Epidermal melanocyte (primary cell): ENCODE measurements at regions not wholly inside any gene's neighbourhood (a gene's known extent, or its start where the extent isn't known, plus 50 kb on each side); places are given as distances from the start of the nearest gene placed in this dataset.

Experiments used
- DNase-seq: peaks from one replicate; pipeline ENCODE4 v3.0.0; 2011; ENCODE audit warnings: low spot score; ENCODE audit not compliant: insufficient read length

DNA sequence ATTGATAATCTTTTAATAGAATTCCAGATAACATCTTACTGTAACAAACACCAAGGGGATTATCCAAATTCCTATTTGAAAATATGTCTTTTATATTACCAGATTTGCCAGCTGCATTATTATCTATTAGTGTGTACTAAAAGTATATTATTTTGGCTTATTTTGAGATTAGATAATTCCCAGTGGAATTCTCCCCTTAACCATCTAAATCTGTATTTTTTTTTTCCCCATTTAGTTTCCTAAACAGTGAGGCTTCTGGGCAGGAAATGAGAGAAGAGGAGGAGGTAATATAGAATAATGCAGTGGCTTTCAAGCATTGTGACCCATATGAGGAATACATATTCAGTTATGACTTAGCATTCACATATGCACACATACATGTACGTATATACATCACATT, 53.5 kb upstream of the ABL1 start:
- no peak for DNase-seq

- no peak for DNase-seq
Observed at GRCh38 chr9:130782886-130783530, 52.0 kb upstream of the ABL1 start.

DNA sequence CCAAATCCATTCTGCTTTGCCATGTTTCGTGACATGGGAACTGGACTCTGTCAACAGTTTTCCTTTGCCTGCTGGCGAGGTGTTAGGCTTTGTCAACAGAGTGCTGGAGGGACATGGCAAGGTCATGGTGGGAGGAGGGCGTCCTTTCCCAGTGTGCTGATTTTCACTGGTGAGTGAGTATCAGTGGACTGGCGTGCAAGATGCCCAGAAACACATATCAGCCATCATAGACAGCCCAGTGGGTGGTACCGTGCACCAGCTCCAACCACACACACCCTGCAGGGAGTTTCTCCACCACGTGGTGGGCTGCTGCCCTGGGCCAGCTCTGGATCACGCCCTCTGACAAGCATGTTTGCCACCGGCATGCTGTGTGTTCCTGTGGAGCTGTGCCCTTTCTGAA, 50.0 kb upstream of the ABL1 start:
- DNase-seq = no peak
